Dedifferentiated amniotic fluid mesenchymal stem cell (primary cell): ENCODE measurements at regions not wholly inside any gene's neighbourhood (a gene's known extent, or its start where the extent isn't known, plus 50 kb on each side); places are given as distances from the start of the nearest gene placed in this dataset.
"Not testable (repeated sequence)": the region's sequence is repeated elsewhere in the genome, so short reads cannot be mapped to it uniquely, and the experiment has no call there.

Experiments used
- DNase-seq: peaks from one replicate; pipeline ENCODE4 v3.0.0-alpha.2; 2016; ENCODE audit errors: extremely low spot score

- no peak for DNase-seq
Measured at GRCh38 chr18:30451981-30452380, 590.6 kb downstream of the DSC3 start.

- no peak for DNase-seq
Measured at GRCh38 chr18:30450927-30451326, 591.6 kb downstream of the DSC3 start.

- no peak for DNase-seq
Measured at GRCh38 chr18:30446605-30447004, 595.9 kb downstream of the DSC3 start.

DNA sequence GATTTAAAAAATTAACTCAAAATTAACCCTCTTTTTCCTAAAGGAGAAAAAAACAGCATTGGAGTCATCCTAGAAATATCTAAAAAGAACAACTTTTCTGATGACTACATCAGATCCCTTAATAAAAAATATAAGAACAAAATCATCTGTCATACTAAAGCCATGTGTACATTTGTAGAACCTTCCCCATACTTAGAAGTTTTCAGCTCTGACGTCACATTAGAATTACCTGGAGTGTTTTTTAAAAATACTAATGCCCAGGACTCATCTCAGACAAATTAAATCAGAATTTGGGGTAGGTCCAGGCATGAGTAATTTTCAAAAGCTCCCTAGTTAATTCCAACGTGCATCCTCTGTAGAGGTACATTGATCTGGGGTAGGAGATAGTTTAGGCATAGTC lies 598.0 kb downstream of the DSC3 start:
- DNase-seq, result no peak

DNA sequence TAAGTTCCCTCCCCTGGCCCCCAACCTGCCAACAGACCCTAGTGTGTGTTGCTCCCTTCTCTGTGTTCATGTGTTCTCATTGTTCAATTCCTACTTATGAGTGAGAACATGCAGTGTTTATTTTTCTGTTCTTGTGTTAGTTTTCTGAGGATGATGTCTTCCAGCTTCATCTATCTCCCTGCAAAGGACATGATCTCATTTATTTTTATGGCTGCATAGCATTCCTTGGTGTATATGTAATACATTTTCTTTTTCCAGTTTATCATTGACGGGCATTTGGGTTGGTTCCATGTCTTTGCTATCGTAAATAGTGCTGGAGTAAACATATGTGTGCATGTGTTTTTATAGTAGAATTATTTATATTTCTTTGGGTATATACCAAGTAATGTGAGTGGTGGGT lies 602.2 kb downstream of the DSC3 start:
- no peak for DNase-seq

- no peak for DNase-seq
Measured at GRCh38 chr18:30439174-30439573, 603.4 kb downstream of the DSC3 start.

- no peak for DNase-seq
Measured at GRCh38 chr18:30432349-30432748, 610.2 kb downstream of the DSC3 start.

- DNase-seq, result not testable (repeated sequence)
Measured at GRCh38 chr18:30419399-30419798, 623.1 kb downstream of the DSC3 start.

GRCh38 chr18:30415903-30416302 lies 626.6 kb downstream of the DSC3 start:
- no peak for DNase-seq

DNA sequence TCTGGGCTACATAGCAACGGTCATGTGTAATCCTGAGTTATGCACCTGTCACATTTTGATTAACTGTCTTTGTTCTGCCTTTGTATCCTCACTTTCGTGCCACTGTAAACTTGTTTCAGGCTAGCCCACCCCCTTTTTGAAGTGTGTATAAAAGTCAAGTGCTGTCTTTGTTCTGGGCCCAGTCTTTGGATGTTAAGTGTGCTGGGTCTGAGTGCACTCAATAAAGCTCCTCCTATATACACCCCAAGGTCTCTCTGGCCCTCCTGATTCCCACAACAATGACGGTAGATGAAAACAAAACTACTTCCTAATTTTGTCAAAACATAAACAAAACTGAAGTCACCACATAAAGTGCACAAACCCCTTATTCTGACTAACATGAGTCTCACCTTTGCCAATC lies 633.4 kb downstream of the DSC3 start:
- no peak for DNase-seq

DNA sequence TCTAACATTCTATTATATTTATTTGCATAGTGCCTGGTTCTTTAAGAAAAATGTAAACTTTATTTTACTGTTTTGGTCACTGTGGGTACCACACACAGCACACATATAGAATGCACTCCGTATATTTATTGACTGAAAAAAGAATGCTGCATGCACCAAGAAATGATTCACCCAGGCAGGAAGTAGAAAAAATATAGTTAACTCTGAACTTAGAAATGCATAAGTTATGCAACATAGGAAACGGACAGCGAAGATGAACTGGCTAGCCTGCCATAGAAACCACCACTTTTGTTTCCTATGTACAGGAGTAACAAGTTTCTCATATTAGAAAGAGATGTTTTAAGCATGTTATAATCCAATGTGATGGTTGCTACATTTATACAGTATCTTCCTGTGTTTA lies 635.8 kb downstream of the DSC3 start:
- DNase-seq, result no peak

DNA sequence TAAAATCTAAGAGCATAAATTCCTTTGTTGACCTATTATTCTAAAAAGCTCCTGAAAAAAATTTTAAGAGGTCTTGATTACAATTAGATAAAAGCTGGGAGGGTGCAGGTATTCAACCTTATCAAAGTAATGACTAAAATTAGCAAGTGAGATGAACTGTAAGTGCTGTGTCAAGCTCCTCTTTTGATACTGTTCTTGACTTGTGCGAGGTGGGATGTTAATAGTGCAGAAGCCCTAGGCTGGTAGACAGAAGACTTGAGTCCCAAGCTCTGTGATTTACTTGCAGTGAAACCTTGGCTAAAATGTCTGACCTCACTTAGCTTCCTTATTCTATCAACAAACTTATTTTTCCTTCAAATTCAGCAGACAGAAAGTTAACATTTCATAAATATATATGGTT lies 637.5 kb downstream of the DSC3 start:
- DNase-seq, result no peak

DNA sequence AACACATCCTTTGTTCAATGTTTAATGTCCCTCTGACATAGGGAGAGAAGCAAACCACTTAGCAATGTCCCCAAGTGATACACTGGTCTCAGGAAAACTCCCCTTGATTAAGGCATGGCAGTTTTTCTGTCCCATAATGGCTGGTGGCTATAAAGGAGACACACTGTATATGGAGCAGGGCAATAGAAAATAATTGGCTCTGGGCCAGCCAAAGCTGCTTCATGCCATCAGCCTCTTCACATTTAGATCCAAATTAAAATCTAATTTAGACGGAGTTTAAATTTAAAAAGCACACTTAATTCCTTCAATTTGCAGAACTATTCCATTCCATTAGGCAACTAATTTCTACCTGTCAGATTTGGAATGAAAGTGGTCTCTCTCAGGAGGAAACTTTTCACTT lies 638.1 kb downstream of the DSC3 start:
- no peak for DNase-seq

DNA sequence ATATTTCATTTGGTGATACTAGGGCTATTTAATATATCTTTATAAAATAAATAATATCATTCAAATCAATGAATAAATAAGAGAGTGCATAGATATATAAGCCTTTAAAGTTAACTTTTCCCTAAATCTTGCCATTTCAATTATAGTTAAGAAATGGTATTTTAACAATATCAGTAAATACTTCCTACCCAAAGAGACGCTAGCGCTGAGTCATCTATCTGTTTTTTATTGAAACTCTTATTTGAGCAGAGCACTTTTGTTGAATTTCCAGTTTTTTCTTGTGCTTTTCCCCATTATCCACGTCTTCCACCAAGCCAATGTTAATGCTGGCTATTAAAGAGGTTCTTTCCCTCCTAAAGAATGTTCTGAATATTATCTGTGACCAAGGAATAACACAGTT lies 639.3 kb downstream of the DSC3 start:
- DNase-seq, result no peak

DNA sequence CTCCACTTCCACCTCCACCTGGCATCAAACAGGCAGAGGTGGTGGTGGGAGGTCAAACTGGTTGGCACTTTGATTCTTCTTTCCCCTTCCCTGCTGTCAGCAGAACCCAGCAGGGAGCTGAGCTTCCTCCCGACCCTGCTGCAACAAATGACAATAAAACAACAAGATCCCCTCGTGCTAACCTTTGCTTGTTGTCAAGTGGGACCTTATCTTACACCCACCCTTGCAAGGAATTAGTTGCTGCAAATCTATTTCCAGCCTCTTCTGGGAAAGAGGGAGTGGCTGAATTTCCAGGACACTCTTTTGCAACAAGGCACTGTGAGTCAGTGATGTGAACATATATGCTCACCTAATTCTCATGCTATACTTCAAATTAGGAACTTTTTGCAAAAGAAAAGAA lies 655.1 kb downstream of the DSC3 start:
- no peak for DNase-seq

DNA sequence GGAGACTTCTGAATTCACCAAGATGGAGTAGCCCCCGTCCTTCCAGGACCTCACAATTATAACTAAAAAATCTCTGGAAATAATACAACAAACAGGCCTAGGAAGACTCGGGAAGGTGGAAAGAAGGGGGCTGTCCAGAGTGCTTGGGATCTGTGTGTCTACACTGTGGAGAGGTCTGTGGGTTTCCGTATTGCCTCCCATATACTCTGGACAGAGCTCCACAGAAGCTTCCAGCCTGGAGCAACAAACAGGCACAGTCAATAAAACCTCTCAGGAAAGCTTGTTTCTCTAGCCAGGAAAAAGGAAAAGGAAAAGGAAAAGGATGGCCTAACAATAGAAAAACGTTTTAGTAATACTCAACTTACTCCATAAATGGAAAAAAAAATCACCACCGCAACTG lies 655.9 kb downstream of the DSC3 start:
- DNase-seq, result no peak

DNA sequence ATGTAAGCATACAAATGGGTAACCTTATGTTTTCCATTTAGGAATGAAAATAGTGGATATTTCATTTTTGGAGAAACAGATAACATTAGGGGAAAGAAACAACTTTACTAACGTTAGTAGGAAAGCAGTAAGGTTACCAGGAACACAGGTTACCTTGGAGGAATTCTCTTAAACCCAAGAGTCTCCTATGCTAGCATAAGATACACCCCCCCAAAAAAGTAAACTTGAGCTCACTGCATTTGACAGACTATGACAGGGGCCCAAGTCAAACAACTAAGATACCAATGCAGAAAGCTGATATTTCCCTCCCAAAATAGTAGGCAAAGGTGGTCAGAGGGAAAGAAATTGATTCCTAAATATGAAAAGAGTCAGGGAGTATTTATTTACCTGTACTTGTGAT lies 656.9 kb downstream of the DSC3 start:
- DNase-seq, result no peak

DNA sequence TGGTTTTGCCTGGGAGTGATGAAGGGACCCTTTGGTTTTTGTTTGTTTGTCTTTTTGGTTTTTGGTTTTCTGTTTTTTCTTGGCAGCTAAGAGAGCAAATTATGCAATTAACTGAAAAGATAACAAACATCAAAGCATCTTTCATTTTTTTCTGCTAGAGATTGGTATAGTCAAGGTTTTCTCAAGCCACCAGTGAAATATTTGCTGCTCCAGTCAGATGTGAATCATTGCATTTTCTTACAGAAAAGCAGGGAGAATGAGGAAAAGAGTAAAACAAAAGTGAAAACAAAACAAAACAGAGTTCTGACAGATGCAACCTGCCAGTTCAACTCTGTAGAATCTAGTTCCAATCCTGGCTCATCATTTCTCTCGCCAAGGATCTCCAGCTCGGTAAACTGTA lies 660.7 kb downstream of the DSC3 start:
- no peak for DNase-seq

GRCh38 chr18:30378097-30378496 lies 664.4 kb downstream of the DSC3 start:
- DNase-seq, result no peak

GRCh38 chr18:30376515-30376914 lies 666.0 kb downstream of the DSC3 start:
- no peak for DNase-seq

DNA sequence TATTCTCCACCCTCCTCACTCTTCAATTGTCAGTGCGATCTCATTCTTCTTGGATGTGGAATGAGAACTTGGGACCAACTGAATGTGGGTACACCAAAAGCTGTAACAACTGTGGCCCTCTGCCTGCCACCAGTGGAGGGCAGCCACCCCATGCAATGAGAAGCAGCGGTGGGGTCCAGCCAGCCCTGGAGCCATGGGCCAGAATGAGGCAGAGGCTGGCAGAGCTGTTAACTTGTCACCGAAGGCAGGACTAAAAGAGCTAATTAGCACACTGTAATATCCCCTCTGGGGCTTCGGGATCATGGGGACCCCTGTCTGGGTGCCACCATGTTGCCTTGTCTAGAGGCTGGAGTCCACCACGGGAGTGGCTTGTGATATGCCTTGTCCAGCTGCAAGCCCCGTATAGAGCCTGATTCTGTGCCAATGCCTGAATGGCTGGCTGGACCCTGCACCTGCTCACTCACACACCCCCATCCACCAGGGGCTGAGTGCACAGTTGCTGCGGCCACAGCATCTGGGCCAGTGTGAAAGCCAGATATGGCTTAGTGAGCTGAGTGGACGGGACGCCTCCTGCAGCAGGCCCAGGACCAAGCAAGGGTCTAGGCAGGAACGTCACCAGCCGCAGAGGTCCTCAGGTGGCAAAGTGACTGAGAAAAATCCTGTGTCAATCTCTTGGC lies 680.5 kb downstream of the DSC3 start:
- DNase-seq, result no peak

DNA sequence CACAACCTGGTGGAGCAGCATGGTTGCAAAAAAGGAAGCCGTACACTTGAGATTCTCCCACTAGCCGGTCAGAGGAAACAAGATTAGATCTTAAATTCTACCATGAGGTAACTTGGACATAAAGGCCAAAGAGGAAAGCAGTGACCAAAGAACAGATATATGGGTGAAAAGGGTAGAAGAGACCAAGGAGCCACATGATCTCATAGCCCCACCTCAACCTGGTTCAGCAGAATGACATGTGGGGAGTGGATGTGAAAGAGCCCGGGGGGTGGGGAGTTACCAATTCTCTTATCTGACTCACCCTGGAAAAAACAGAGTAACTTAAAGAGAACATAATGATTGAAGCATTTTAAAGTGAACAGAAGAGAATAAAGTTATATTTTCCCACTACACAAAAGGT lies 683.0 kb downstream of the DSC3 start:
- no peak for DNase-seq

DNA sequence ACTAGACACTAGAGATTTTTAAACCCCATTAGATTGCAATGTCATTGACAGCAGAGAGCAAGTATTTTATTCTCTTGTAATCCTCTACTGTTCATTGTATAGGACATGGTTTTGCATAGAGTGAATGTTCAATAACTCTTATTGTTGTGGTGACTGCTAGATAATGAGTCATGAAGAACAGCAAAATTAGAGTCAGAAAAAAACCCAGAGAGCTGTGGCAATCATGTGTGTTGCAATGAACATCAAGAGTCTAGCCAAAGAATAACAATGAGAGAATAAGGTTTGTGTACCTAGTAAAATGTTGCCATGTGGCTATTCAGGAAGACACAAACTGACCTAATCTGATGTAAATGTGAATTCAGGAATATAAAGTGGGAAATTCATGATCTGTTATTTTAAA lies 684.0 kb downstream of the DSC3 start:
- no peak for DNase-seq

DNA sequence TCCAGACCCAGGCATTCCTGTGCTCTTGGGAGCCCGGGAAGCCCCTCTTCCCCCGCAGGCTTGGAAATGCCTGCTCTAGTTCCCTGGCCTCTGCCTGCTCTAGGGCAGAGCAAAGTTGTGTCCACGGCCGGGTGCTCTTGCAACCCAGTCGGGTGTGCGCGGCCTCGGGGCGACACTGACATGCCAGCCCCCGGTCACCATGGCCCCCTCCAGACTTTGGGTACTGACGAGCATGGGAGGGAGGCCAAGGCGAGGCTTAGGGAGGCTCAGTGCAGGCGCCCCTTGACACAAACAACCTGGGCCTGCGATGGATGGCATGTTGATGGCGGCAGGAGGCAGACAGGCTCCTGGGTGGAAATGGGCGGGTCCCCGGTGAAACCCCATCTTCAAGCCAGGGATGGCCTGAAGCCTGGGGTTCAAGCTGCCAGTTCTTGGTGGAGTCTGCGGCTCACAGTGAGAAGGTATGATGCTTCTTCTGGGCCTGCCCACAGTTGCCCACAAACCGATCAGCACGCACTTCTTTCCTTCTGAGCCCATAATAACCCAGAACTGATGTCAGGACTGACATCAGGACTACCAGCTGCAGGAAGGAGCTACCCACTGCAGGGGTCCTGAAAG lies 689.9 kb downstream of the DSC3 start:
- DNase-seq, result no peak
